ENCODE measurements at regions not wholly inside any gene's neighbourhood (a gene's known extent, or its start where the extent isn't known, plus 50 kb on each side); places are given as distances from the start of the nearest gene placed in this dataset.
A peak's percentile ranks its signal among the peaks of the same experiment; 100 is the strongest.

DNA sequence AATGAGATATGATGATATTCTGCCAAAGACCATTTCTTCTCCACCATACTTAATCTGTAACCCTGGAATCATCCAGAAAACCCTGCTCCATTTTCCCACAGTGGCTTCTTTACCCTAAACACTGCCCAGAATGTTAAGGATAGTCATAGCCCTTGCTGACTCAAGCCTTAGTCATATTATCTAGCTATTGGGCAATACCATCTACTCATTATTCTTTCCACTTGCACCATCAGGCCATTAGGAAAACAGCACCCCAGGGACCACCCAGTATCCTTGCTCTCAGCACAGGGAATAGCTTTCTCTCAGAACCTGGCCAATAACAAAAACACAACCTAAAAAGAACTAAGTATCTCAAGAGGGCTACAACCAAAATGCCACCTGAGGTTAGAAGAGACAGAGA, 445.7 kb upstream of the SLC14A2 start:
- no peak for DNase-seq

DNA sequence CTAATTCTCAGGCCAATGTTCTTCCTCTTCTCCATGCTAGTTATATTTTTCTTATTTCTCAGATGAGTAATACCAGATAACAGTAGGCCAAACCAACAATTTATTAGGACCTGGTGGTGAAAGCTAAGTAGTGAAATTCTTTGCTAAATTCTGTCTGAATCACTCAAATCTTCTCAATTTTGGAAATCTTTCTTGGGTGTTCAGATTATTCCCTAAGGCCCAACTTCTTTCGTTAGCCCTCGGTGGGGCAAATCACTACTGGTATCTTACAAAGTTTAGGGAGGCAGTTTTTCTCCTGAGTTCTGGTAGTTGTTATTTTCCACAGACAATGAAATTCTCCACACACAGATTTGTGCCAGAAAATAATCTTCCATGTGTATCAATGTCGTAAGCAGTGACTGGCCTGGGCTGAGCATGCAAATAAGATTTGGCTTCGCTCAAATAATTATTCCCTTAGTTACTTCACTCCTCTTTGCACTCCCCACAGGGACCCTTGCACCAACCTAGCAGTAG, 443.5 kb upstream of the SLC14A2 start:
- DNase-seq = no peak

DNA sequence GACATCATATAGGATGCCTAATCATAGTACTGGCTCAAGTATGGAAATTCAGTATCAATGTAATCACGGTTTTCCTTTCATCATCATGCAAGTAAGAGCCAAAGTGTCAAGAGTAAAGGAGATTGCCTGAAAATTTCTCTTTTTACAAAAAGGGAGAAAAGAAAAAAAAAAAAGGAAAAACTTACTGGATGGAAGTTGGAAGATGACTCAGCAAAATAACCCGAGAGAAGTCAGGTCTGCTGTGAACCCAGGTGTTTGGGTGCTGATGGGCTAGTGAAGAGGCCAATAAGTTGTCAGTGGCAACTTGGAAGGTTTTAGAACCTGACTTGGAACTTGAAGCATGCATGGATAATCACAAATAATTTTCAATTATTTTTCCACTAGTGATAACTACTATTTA, 441.9 kb upstream of the SLC14A2 start:
- no peak for DNase-seq

DNA sequence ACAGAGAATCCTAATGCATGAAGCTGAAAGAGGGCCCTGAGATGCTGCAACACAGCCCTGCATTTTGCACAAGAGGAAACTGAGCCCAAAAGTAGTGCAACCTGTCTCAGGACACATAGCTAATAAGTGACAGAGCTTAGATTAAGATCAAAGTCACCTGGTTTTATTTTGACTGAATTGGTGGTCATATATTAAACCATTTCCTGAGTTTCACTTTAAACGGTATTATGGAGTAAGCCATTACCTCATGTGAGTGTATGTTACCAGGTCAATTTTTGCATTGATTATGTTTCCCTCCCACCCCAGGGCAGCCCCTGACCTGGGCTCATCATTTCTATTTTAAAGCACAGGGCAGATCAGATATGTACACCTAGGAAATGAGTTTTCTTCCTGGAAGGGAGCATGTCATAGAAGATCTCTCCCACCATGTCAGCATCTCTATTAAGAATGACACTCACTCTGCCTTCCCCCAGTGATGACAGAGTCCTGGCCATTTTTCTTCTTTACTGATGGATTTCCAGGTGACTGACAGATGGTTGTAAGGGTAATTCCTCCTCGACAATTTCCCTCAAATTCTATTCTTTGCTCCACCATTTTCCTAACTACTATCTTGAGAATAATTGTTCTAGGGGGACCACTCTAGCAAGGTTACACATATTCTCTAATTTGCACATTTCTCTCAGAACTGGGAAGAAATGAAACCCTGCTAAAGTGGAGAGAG, 441.3 kb upstream of the SLC14A2 start:
- no peak for DNase-seq

DNA sequence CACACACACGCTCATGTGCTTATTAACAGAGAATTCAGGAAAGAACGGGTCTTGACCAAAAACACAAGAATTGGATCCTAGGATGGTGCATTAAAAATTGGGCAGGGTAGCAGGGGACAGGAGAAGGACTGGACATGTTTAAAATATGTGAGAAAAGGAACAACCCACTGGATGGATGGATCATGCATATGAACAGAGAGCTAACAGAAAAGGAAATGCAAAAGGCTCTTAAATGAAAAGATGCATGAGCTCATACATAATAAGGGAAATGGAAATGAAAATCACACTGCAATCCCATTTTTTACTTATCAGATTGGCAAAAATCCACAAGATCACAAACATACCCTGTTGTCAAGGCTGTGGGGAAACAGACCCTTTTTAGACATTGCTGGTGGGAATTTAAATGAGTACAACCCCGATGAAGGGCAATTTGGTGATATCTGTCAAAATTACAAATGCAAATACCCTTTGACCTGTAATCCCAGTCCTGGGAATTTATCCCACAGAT, 440.6 kb upstream of the SLC14A2 start:
- DNase-seq = no peak

DNA sequence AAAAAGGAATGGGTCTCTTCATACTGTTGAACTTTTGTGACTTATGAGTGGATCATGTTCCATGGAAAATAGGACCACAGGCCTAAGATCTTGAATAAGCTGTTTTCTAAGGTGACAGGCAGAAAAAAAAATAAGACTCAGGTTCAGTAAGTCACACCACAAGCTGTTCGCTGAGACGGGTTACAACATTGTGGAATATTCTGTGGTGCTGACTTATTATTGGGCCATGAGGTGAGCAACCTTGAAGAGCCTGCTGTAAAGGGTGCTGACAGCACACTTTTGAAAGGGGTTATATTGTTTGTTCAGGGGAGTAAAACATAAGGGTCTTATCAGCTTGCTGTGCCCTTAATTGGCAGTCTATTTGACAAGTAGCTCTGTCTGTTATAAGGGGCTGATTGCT, 439.8 kb upstream of the SLC14A2 start:
- no peak for DNase-seq

DNA sequence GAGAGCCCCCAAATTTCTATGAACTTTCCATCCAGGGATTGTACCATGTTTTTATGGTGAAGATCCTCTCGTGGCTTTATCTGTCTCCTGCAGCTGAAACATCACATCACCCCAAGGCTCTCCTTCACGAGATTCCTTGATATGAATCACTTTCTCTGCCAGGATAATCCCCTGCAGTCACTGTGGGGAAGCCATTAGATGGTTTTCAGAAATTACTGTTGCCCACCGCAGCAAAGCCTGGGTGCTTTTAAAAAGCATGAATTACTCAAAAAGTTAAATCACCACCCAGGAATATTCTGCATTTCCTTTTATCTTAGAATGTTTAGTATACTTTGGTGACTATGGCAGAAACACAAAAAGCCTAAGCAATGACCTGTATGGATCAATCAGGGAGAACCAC, 428.4 kb upstream of the SLC14A2 start:
- DNase-seq = no peak

DNA sequence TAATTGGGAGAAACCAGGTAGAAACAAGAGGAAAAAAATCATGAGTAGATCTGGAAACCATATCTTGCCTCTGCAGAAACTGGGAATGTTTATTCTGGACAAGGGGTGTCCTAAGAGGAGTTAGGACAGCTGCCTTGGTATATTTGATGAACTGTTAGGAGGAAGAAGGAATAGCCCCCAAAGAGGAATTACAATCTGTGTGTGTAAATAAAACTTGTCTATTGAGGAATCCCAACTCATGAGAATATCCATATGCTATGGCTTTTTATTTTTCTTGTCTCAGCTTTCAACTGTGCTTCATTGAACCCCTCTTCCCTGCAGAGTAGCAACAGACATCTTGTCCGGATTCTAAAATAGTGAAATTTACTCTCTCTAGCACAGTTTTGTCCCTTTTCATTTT, 423.5 kb upstream of the SLC14A2 start:
- no peak for DNase-seq

DNA sequence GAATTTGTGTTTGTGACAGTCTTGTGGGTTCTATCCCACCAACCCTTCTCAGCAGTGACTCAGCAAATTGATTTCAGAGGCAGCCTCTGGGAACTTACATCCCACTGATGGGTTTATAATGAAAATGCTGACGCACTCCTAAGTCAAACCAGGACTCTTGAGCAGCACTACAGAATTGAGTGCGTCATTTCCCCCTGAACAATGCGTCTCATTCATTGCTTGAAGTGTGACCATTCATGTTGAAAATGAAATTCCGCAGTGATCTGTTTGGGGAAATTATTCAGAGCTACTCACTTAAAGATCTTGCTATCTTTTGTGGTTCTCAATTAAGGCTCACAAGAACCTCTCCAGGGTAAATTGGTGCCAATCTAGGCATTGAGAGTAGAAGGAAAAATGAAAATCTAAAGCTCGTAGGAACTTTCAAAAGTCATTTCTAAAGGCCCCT, 417.7 kb upstream of the SLC14A2 start:
- DNase-seq = no peak

DNA sequence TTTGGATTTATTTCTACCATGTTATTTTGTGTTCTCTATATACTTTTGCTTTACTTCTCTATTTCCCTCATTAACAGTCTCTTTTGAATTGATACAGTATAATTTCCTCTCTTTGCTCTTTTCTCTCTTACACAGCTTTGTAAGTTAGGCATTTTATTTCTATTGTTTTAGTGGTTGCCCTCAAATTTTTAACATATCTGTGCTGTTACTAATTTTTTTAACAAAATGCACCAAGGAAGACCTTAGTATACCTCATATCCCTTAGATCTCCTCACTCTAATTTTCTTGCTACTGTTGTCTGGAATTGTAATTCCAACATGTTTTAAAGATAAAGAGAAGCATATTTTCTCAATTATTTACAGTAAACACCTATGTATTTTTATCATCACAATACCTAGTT, 416.8 kb upstream of the SLC14A2 start:
- no peak for DNase-seq

DNA sequence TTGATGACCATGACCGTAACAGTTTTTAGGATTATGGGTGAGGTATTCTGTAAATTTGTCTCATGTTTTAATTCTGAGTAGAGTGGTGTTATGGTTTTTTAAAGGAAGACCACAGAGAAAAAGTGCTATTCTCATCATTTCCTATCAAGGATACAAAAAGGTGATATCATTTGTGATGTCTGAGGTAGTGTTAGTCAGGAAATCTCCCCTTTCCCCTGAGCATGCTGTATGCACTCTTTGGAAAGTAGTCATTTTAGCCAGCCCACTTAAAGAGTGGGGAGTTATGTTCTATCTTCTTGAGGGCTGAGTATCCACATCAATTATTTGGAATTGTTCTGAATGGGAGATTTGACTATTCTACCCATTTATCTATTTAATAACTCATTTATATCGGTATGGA, 414.2 kb upstream of the SLC14A2 start:
- no peak for DNase-seq

DNA sequence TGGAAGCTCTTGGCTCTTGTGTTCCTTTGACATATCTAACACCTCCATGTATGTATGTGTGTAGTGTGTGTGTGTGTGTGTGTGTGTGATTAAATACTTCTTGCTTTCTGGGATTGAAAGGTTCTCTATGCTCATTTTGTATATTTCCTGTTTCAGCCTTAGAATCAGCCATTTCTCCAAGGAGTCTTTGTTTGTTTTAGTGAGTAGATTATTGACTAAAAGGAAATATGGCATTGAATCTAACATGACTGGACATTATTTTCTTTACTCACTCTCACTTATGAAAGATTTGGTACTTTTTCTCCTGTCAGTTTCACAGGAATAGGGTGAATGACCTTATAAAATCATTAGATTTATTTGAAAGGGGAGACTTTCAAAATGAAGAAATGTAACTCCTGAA, 413.8 kb upstream of the SLC14A2 start:
- DNase-seq = no peak

DNA sequence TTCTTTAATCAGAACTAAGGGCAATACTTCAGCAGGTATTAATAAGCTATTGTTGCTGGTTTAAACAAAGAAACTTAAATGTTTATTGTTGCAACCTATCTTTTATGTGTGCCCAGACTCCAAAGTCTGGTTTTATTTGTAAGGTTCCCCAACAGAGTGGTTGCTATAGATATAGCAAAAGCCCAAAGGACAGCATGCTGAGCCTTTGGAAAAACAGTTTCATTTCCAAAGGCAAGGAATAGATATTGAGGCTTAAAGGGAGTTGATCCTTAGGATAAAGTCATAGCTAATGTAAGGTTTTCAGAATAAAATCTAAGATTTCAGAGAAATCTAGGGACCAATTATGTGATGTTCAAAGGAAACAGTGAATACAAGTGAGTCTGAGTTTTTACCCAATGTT, 413.2 kb upstream of the SLC14A2 start:
- no peak for DNase-seq

DNA sequence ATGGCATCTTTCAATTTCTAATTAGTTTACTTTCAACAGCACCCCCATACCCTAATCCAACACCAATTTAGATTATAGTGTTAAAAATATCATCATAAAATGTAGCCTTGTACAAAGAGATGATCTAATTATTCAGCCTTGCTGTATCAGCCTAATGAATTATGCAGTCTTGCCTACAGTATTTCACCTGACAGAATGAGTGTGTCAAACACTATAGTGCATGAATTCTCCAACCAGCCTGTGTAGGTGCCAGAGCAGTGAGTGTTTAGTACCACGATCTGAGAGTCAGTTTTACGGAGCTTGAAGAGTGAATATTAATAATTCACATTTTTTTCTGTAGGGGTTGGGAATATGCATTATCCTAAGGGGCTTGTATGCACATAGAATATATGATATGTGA, 411.6 kb upstream of the SLC14A2 start:
- no peak for DNase-seq

DNA sequence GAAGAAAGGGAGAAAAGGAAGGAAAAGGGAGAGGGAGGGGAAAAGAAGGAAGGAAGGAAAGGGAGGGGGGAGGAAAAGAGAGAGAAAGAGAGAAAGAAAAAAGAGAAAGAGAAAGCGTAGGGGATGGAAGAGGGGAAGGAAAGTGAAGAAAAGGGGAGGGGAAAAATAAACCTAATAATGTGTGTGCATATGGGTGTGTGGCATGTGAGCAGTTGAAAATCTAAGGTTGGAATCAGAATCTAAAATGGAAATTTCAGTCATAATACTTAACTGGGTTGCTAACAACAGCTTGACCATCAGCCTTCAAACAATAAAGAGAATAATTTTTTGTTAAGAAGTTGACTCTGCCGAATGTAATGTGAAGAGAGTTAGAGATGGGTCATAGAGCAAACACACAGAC, 407.9 kb upstream of the SLC14A2 start:
- DNase-seq = no peak

DNA sequence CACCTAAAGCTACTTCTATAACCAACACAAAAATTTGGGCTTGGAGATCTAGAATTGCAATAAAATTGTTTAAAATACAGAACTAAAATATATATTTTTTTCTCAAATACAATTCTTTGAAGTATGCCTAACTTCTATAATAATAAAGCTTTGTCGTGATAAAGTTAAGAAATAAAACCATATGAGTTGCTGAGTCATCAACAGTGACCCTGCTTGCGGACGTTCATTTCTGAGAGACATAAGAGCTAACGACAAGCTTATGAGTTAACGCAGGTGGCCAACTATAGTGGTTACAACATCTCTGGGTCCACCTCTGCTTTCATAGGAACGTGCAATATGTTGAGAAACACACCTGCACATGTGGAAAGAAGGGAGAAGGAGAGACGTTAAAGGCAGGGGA, 407.1 kb upstream of the SLC14A2 start:
- DNase-seq = no peak

DNA sequence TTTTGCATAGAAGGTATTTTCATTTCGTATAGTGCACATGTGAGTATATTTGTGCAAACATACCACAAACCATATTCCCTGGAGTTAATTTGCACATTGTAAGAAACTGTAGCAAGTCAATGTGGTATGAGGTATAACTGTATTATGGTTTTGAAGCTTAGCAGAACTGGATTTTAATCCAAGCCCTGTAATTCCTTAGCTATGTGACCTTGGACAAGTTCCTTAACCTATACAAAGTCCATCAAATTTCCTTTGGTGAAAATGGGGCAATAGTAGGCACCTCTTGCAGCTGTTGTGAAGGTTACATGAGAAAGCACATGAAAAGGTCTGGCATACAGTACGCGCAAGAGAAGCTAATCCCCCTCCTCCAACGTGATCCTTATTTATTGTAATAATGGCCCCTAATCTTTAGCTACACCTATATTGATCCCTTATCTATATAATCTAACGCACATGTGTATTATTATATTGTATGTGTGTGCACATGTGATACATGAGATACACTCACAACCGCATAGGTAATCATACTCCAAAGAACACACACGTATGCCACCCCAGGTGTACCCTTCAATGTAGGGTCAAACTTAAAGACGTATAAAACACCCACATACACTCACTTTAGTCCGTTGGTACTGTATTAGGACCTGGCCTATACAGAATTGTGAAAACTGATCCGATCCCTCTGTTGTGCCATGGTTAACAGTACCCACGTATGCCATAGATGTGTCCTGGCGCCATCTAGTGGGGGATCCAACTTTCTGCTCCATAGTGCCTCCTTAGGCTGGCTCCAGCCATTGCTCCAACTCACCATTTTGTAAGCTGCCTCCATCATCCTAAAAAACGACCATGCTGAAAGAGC, 402.9 kb upstream of the SLC14A2 start:
- DNase-seq = peak; percentile 59

DNA sequence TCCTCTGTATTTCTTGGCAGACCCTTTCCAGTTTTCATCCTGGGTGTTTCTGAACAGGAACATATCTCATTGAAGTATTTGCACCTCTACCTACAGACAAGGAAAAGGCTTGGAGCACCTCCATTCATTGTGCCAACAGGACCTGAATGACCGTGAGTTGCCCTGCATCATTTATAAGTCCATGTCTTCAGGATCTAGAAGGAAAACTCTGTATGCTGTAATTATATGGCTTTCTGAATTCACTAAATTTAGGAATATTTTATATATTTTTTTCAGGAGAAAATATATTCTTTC, 402.3 kb upstream of the SLC14A2 start:
- no peak for DNase-seq

DNA sequence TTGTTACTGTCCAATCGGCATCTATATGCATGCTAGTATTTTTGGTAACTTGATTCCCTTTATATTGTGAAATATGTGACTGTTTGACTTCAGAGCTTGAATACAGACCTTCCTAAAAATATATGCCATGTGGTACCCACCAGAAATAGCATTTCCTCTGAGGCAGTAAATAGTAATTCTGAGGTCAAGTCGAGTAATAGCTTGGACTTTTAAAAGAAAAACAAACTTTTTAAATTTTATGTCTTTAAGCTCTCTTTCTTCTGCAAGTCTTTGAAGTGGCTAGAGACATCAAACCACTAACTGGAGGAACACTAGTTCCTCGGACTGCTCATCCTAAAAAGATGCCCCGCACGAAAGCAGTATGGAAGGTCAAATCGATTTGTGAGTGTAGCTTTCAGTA, 396.8 kb upstream of the SLC14A2 start:
- DNase-seq = no peak

DNA sequence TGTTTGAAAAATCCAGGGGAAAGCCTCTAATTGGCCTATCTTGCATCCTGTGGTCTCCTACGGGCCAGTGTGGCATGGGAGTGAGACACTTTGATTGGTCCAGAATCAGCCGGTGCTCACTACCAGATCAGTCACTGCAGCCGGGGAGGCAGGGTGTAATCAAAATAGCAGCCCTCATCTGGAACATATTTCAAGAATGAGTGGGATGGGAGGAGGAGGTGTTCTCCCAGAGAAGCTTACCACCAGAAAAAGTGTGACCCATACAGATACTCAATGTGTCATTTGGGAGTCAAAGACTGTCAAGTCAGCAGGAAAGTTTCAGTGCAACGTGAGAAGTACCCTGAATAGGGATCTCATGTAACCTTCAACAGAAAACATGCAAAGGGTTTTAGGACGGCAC, 393.9 kb upstream of the SLC14A2 start:
- DNase-seq = no peak

DNA sequence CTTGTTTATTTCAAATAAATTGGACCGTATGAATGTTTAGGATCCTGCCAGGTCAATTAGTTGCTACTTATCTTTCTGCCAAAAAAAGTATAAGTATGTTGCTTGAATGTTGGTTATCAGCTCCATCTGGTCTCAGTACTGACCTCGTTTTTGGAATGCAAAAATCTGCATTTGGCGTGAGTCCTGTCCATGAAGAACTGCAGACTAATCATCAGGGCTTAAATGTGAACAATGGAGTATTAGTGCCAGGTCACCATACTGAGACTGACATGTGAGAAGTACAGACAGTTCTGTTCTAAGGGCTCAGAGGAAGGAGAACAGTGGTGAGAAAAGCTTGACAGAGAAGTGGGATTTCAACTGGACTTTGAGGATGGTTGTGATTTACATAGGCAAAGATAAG, 393.1 kb upstream of the SLC14A2 start:
- DNase-seq = no peak

DNA sequence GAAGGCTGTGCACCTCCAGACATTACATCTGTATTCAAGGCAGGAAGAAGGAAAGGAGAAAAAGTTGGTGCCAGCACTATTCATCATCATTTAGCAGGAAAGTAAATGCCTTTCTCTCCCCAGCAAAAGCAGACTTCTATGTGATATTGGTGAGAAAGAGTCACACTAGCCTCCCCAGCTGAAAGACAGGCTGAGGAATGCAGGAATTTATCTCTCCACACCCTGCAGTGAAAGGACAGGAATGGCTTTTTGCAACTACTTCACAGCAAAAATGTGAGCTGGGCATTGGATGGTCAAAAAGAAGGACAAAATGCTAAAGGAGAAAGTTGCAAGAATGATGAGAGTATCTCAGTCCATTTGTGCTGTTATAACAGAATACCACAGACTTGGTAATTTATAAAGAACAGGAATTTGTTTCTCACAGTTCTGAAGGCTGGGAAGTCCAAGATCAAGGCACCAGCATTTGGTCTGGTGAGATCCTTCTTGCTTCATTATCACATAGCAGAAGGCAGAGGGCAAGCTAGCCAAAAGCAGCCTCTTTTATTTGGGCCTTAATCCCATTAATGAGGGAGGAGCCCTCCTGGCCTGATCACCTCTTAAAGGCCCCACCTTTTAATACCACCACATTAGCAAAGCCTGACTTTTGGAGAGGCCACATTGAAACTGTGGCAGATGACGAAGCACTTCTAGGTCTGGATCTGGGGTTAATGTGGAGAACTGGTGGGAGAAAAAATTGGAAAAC, 388.1 kb upstream of the SLC14A2 start:
- DNase-seq = no peak

DNA sequence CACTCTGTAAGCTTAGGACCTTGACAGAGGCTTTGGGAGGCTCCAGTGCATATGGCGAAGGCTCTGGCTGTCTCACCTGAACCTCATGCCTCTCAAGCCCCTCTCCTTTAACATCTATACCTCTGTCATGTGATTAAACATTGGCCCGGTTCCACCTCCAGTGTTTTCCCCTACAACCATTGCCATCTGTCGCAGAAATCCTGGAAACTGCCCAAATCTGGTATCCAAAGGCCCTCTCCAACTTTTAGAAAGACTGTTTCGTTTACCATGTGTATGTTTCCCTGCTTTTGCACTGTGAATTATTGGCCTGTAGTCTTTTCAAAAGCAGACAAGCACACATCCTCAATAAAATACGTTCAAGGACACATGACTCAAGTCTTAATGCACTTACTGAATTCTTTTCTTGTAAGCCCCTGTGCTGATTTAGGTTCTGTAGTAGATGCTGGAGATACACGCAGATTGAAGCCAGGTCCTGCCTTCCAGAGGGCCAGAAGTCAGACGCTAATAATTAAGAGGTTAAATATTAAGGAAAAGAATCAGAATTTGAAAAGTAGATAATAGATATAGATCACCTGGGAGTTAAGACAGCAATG, 386.4 kb upstream of the SLC14A2 start:
- DNase-seq = no peak
